Endothelial cell of umbilical vein (primary cell): ENCODE measurements at regions not wholly inside any gene's neighbourhood (a gene's known extent, or its start where the extent isn't known, plus 50 kb on each side); places are given as distances from the start of the nearest gene placed in this dataset.

Experiments
- BruUV-seq: library from RNA; stranded (reverse); fragments of 400-500 nt; replicated peaks from 2 replicates; lab custom pipeline; 2021; lab: Mats Ljungman, UMichigan
- CTCF ChIA-PET: fragments of 300-600, 350-600 bp; sonication (Branson Sonifier 250); formaldehyde crosslinking; loops from one replicate; lab custom pipeline; 2021; ENCODE audit warnings: antibody characterized with exemption, inconsistent platforms; lab: Charles Lee
- POLR2A ChIA-PET: fragments of 300-600, 350-600 bp; sonication (Branson Sonifier 250); formaldehyde crosslinking; loops from one replicate; lab custom pipeline; 2021; ENCODE audit warnings: antibody characterized with exemption, inconsistent platforms; lab: Charles Lee
- DNase-seq: peaks from one replicate; pipeline ENCODE4 v3.0.0-alpha.2; 2011; ENCODE audit warnings: low read depth, low spot score
- FAIRE-seq: peaks from 2 replicates; lab custom pipeline; 2011; peaks lifted over from hg19 to GRCh38; lab: Jason Lieb, UNC
- H2AFZ ChIP-seq: 2 replicates; pipeline ENCODE4 v1.6.0; 2012; ENCODE audit warnings: low read depth, low read length, control low read depth, inconsistent platforms
- H3K27ac ChIP-seq: 2 replicates; pipeline ENCODE4 v1.5.1; 2011; ENCODE audit warnings: low read depth, mild to moderate bottlenecking, control low read depth, low read length, moderate library complexity; ENCODE audit not compliant: insufficient read depth
- H3K27me3 ChIP-seq, 2 experiments: 2 replicates each; pipeline versions ENCODE4 v1.6.0 to v1.6.1; 2011; ENCODE audit warnings: low read length in 2 of 2, mixed read lengths in 1 of 2; ENCODE audit not compliant: control insufficient read depth in 2 of 2, insufficient read depth in 2 of 2
- H3K36me3 ChIP-seq, 2 experiments: 2 replicates in 1 of 2; 3 replicates in 1 of 2; pipeline ENCODE4 v1.5.1; 2011; ENCODE audit warnings: low read length in 2 of 2, mild to moderate bottlenecking in 1 of 2, moderate library complexity in 1 of 2; ENCODE audit not compliant: control insufficient read depth in 2 of 2, insufficient read depth in 2 of 2; ENCODE audit errors: extremely low read depth in 1 of 2
- H3K4me1 ChIP-seq: 3 replicates; pipeline ENCODE4 v1.5.1; 2011; ENCODE audit warnings: mild to moderate bottlenecking, low read length; ENCODE audit not compliant: control insufficient read depth, insufficient read depth; ENCODE audit errors: extremely low read depth
- H3K4me2 ChIP-seq: 2 replicates; pipeline ENCODE4 v1.6.1; 2011; ENCODE audit warnings: low read length, control low read depth, mixed read lengths; ENCODE audit not compliant: insufficient read depth
- H3K4me3 ChIP-seq, 3 experiments: fragments of 200-600 bp in 1 of 3; sonication (generic), shearing (Covaris generic) in 1 of 3; replicated peaks in 1 of 3; 2 replicates each; pipeline ENCODE4 v1.5.1; 2011 to 2016; ENCODE audit warnings: control low read depth in 3 of 3, low read length in 3 of 3, mild to moderate bottlenecking in 2 of 3, inconsistent platforms in 1 of 3, low read depth in 1 of 3, moderate library complexity in 1 of 3; ENCODE audit not compliant: insufficient read depth in 1 of 3
- H3K79me2 ChIP-seq: 2 replicates; pipeline ENCODE4 v1.6.0; 2012; ENCODE audit warnings: low read length, inconsistent platforms; ENCODE audit not compliant: control insufficient read depth, insufficient read depth
- H3K9ac ChIP-seq: replicated peaks from 2 replicates; pipeline ENCODE3; 2011; ENCODE audit warnings: low read length, control low read depth; ENCODE audit not compliant: insufficient read depth; ENCODE audit errors: extremely low read depth
- H3K9me1 ChIP-seq: replicated peaks from 3 replicates; pipeline ENCODE4 v1.6.0; 2011; ENCODE audit warnings: mild to moderate bottlenecking, low read length; ENCODE audit not compliant: control insufficient read depth, insufficient read depth; ENCODE audit errors: extremely low read depth
- H3K9me3 ChIP-seq: replicated peaks from 2 replicates; pipeline ENCODE4 v1.5.1; 2012; ENCODE audit warnings: low read length, inconsistent platforms; ENCODE audit not compliant: control insufficient read depth, insufficient read depth
- H4K20me1 ChIP-seq: replicated peaks from 2 replicates; pipeline ENCODE3; 2011; ENCODE audit warnings: mild to moderate bottlenecking, low read length; ENCODE audit not compliant: control insufficient read depth, insufficient read depth; ENCODE audit errors: extremely low read depth
- CTCF ChIP-seq, 2 donors: IDR thresholded peaks; 1 replicate in 1 of 2; 2 replicates in 1 of 2; pipeline ENCODE4 v1.5.1; 2011; ENCODE audit warnings: low read length in 2 of 2, mild to moderate bottlenecking in 2 of 2, moderate library complexity in 2 of 2, control low read depth in 1 of 2, inconsistent platforms in 1 of 2, low read depth in 1 of 2; ENCODE audit not compliant: insufficient read depth in 1 of 2; ENCODE audit errors: extremely low read depth in 1 of 2
- EZH2 ChIP-seq: IDR thresholded peaks from 2 replicates; pipeline ENCODE4 v1.6.1; 2012; ENCODE audit warnings: borderline replicate concordance, low read depth, mild to moderate bottlenecking, moderate library complexity, low read length, inconsistent platforms; ENCODE audit not compliant: severe bottlenecking
- FOS ChIP-seq: IDR thresholded peaks from 2 replicates; pipeline ENCODE4 v1.6.1; 2011; ENCODE audit warnings: mild to moderate bottlenecking, low read length, moderate library complexity, borderline replicate concordance; ENCODE audit not compliant: insufficient read depth
- GATA2 ChIP-seq: IDR thresholded peaks from 2 replicates; pipeline ENCODE4 v1.7.0; 2011; ENCODE audit warnings: low read depth, mild to moderate bottlenecking, moderate library complexity, mixed read lengths, low read length; ENCODE audit not compliant: insufficient read length, insufficient read depth
- JUN ChIP-seq: IDR thresholded peaks from 2 replicates; pipeline ENCODE4 v1.6.1; 2011; ENCODE audit warnings: borderline replicate concordance, low read depth; ENCODE audit not compliant: insufficient read length, insufficient read depth
- MAX ChIP-seq: IDR thresholded peaks from 2 replicates; pipeline ENCODE4 v1.6.1; 2011; ENCODE audit not compliant: insufficient read depth, insufficient read length
- MYC ChIP-seq: IDR thresholded peaks from one replicate; pipeline ENCODE4 v1.6.1; 2011; ENCODE audit warnings: mild to moderate bottlenecking, low read depth, low read length
- POLR2A ChIP-seq: IDR thresholded peaks from 2 replicates; pipeline ENCODE4 v1.6.1; 2012; ENCODE audit warnings: low read depth, mild to moderate bottlenecking, control low read depth, low read length
- POLR2AphosphoS5 ChIP-seq: IDR thresholded peaks from 2 replicates; pipeline ENCODE4 v1.6.1; 2012; ENCODE audit warnings: low read depth, mild to moderate bottlenecking, control low read depth, low read length, moderate library complexity; ENCODE audit not compliant: insufficient read depth
- dilution Hi-C: fragments of 300-500 bp; cut with MboI; formaldehyde crosslinking; loops from one replicate; pipeline ENCODE4 v1.15.0; 2019; ENCODE audit warnings: low sequenced_read_pairs; ENCODE audit not compliant: extremely low pct_ligation_motif_present
- intact Hi-C: fragments of 100-400 bp; cut with micrococcal nuclease; formaldehyde crosslinking; loops from one replicate; pipeline ENCODE4 v1.10.0; 2022

- no peak overlapping the region for H3K9ac ChIP-seq
- H3K9me3 ChIP-seq, result no peaks in the 10 kb centered on the region
- TF ChIP-seq MYC, result no peak
- no peak for TF ChIP-seq CTCF (IDR thresholded peaks at IDR 0.05; ENCODE audit: extremely low read depth in 1 of 2, insufficient read depth in 1 of 2, low read depth in 1 of 2, low read length in 2 of 2)
- TF ChIP-seq GATA2, result no peak
- no peak for TF ChIP-seq JUN
- TF ChIP-seq FOS, result no peak
- no peak for TF ChIP-seq POLR2AphosphoS5
- no peak for TF ChIP-seq EZH2
- TF ChIP-seq POLR2A, result no peak
- no peak for TF ChIP-seq MAX
- BruUV-seq, result no TSS peak
- no peak overlapping the region for H3K4me3 ChIP-seq
- no peak overlapping the region for H3K4me2 ChIP-seq
- H3K79me2 ChIP-seq, result no peaks in the 10 kb centered on the region
- H2AFZ ChIP-seq, result no peak overlapping the region
- H3K36me3 ChIP-seq, result no peaks in the 10 kb centered on the region
- H3K27ac ChIP-seq, result no peak overlapping the region
- no peaks in the 10 kb centered on the region for H3K9me1 ChIP-seq
- intact Hi-C loops (no loop called here), dilution Hi-C loops (no loop called here)
- no peaks in the 10 kb centered on the region for H3K4me1 ChIP-seq
- H4K20me1 ChIP-seq, result no peaks in the 10 kb centered on the region
- POLR2A ChIA-PET, result no interaction called here
- DNase-seq (peak; percentile 7), FAIRE-seq (no peak)
- CTCF ChIA-PET, result no interaction called here
- H3K27me3 ChIP-seq, result no peaks in the 10 kb centered on the region
These were observed 54.3 kb upstream of the CNR1 start for GRCh38 chr6:88220493-88220892.
